Sigmoid colon (tissue), 6 donors: ENCODE measurements at regions not wholly inside any gene's neighbourhood (a gene's known extent, or its start where the extent isn't known, plus 50 kb on each side); places are given as distances from the start of the nearest gene placed in this dataset.

Experiments
- DNase-seq: peaks from one replicate; pipeline ENCODE4 v3.0.0-alpha.2; 2019
- H3K27ac ChIP-seq, 4 donors: fragments of 200-600 bp; sonication (generic); one replicate each; pipeline ENCODE4 v1.5.1; 2016 to 2019; ENCODE audit warnings: mild to moderate bottlenecking in 1 of 4
- H3K27me3 ChIP-seq, 3 donors: fragments of 200-600 bp; sonication (generic); one replicate each; pipeline ENCODE4 v1.5.1; 2019; ENCODE audit warnings: mild to moderate bottlenecking in 1 of 3
- H3K36me3 ChIP-seq, 4 donors: fragments of 200-600 bp; sonication (generic); one replicate each; pipeline ENCODE4 v1.5.1; 2016 to 2019
- H3K4me1 ChIP-seq, 4 donors: fragments of 200-600 bp; sonication (generic); one replicate each; pipeline ENCODE4 v1.5.1; 2017 to 2019
- H3K4me3 ChIP-seq, 4 donors: fragments of 200-600 bp; sonication (generic); one replicate each; pipeline ENCODE4 v1.5.1; 2017 to 2019; ENCODE audit warnings: mild to moderate bottlenecking in 2 of 4, moderate library complexity in 1 of 4
- H3K9me3 ChIP-seq, 4 donors: fragments of 200-600 bp in 3 of 4; sonication (generic) in 3 of 4; one replicate each; pipeline versions ENCODE4 v1.5.1 to v1.6.1; 2013 to 2019
- CTCF ChIP-seq, 4 experiments: fragments of 450-650 bp in 3 of 4; fragments of 200-600 bp in 1 of 4; IDR thresholded peaks; one replicate each; pipeline ENCODE4 v1.5.1; 2016 to 2019; ENCODE audit warnings: antibody characterized with exemption in 4 of 4, mild to moderate bottlenecking in 3 of 4, moderate library complexity in 2 of 4
- EP300 ChIP-seq, 4 donors: sonication (generic); formaldehyde crosslinking; IDR thresholded peaks; one replicate each; pipeline ENCODE4 v1.6.1; 2017; ENCODE audit warnings: antibody characterized with exemption in 4 of 4
- POLR2A ChIP-seq, 2 donors: fragments of 450-650 bp; IDR thresholded peaks; one replicate each; pipeline ENCODE4 v1.6.1; 2016; ENCODE audit warnings: antibody characterized with exemption in 2 of 2, mild to moderate bottlenecking in 2 of 2, moderate library complexity in 2 of 2
- POLR2AphosphoS5 ChIP-seq, 4 donors: sonication (generic); formaldehyde crosslinking; IDR thresholded peaks; one replicate each; pipeline ENCODE4 v1.6.1; 2017; ENCODE audit warnings: antibody characterized with exemption in 4 of 4
- WGBS, 2 donors: extraction: QIAGEN DNeasy Blood & Tissue Kit; methylation state at CpG; one replicate each; pipeline ENCODE4 v1.1.7; 2013; 5-methylcytosine and 5-hydroxymethylcytosine counted together
- intact Hi-C: fragments of 100-400 bp; cut with DNase I; formaldehyde crosslinking; loops from one replicate; pipeline ENCODE4 v1.15.1; 2023
- donor health status: healthy with polysubstance abuse.
- donor health status: healthy.

GRCh38 chr4:140316799-140317198, 56.6 kb upstream of the SCOC start:
- peaks cover 0 to 12% (median 4%) of the 10 kb centered on the region in 4 donors for H3K4me1 ChIP-seq
- intact Hi-C loops: no loop called here
- no peak overlapping the region for H3K27ac ChIP-seq
- H3K4me3 ChIP-seq: no peak overlapping the region
- no peaks in the 10 kb centered on the region for H3K36me3 ChIP-seq
- no peak for TF ChIP-seq EP300 (IDR thresholded peaks at IDR 0.05)
- TF ChIP-seq CTCF (IDR thresholded peaks at IDR 0.05): no peak
- no peak for TF ChIP-seq POLR2AphosphoS5 (IDR thresholded peaks at IDR 0.05)
- TF ChIP-seq POLR2A (IDR thresholded peaks at IDR 0.05): no peak
- H3K9me3 ChIP-seq: no peaks in the 10 kb centered on the region
- 95 to 97% methylated on average over 5 of the region's 5 CpGs for WGBS, 2 donors
- H3K27me3 ChIP-seq: no peaks in the 10 kb centered on the region
- no peak for DNase-seq

GRCh38 chr4:140315970-140316369, 57.5 kb upstream of the SCOC start:
- Histone ChIP-seq H3K9me3 (no peaks in the 10 kb centered on the region), H3K4me1 (peaks cover 0 to 12% (median 4%) of the 10 kb centered on the region in 4 donors), H3K27ac (peak overlapping the region in 2 of 4 donors; percentile 8 to 52), H3K4me3 (no peak overlapping the region), H3K27me3 (no peaks in the 10 kb centered on the region), H3K36me3 (no peaks in the 10 kb centered on the region)
- TF ChIP-seq CTCF (IDR thresholded peaks at IDR 0.05) (no peak), EP300 (IDR thresholded peaks at IDR 0.05) (no peak), POLR2AphosphoS5 (IDR thresholded peaks at IDR 0.05) (no peak), POLR2A (IDR thresholded peaks at IDR 0.05) (no peak)
- no peak for DNase-seq
- intact Hi-C loops: no loop called here
- 72 to 84% methylated on average over 2 of the region's 2 CpGs for WGBS, 2 donors

DNA sequence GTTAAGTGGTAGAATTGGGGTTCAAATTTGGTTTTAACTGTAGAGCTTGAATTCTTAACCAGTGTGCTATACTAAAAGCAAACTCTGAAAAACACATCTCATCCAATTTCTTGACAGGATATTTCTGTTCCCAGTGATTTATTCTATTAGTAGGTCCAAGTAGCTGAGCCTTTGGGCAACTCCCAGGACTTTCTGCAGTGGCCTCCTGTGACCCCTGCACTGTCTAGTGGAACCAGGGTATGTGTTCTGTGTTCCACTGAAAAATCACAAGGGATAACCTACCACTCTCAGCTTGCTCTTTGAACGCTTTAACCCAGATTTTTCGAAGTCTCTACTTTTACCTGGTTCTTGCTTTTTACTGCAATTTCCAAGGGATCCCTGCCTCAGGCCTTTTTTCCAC, 58.0 kb upstream of the SCOC start:
- H3K27ac ChIP-seq: peak overlapping the region in 2 of 4 donors; percentile 8 to 52
- no peak overlapping the region for H3K4me3 ChIP-seq
- WGBS, 2 donors: 89 to 93% methylated on average over 2 of the region's 2 CpGs
- H3K36me3 ChIP-seq: no peaks in the 10 kb centered on the region
- H3K4me1 ChIP-seq: peaks cover 0 to 12% (median 4%) of the 10 kb centered on the region in 4 donors
- no peaks in the 10 kb centered on the region for H3K27me3 ChIP-seq
- no peaks in the 10 kb centered on the region for H3K9me3 ChIP-seq
- DNase-seq: no peak
- no peak for TF ChIP-seq POLR2A (IDR thresholded peaks at IDR 0.05)
- TF ChIP-seq POLR2AphosphoS5 (IDR thresholded peaks at IDR 0.05): no peak
- TF ChIP-seq CTCF (IDR thresholded peaks at IDR 0.05): no peak
- no peak for TF ChIP-seq EP300 (IDR thresholded peaks at IDR 0.05)
- intact Hi-C loops: no loop called here

DNA sequence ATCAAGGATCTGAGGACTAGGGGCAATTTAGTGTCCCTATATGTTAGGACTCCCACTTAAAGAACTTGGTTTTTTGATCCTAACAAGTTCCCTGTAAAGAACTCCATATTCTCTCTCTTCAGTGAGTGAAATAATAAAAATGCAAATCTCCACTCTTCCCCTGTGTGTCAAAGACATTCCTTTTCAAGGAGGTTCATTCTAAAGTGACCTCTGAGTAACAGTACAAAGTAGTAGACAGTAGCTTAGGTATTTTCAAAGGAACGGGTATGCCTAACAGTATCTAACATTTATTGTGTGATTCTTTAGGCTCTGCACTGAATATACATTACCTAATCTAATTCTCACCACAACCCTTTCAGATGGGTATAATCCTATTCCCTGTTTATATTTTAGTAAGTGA, 58.4 kb upstream of the SCOC start:
- H3K4me1 ChIP-seq: peaks cover 0 to 12% (median 4%) of the 10 kb centered on the region in 4 donors
- no peaks in the 10 kb centered on the region for H3K36me3 ChIP-seq
- 85 to 87% methylated on average over 1 of the region's 1 CpG for WGBS, 2 donors
- TF ChIP-seq POLR2A (IDR thresholded peaks at IDR 0.05): no peak
- TF ChIP-seq EP300 (IDR thresholded peaks at IDR 0.05): no peak
- TF ChIP-seq POLR2AphosphoS5 (IDR thresholded peaks at IDR 0.05): no peak
- H3K27ac ChIP-seq: peak overlapping the region in 1 of 4 donors; percentile 52
- DNase-seq: no peak
- H3K4me3 ChIP-seq: no peak overlapping the region
- intact Hi-C loops: no loop called here
- H3K27me3 ChIP-seq: no peaks in the 10 kb centered on the region
- no peaks in the 10 kb centered on the region for H3K9me3 ChIP-seq

DNA sequence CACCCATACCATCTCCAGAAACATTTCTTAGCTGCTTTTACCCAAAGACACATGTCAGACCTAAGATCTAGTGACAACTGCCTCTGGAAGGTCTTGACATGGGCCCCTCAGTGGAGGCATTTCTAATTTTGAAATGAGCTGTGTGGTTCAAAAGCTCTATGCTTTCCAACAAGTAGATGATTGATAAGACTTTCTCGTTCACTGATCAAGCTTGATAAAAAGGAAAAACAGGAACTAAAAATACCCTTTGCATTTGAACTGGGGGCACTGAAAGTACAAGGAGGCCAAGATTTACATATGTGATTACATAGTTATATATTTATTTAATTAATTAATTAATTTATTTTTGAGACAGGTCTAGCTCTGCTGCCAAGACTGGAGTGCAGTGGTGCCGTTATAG, 61.3 kb upstream of the SCOC start:
- intact Hi-C loops: no loop called here
- no peaks in the 10 kb centered on the region for H3K27me3 ChIP-seq
- no peak overlapping the region for H3K27ac ChIP-seq
- H3K4me3 ChIP-seq: no peak overlapping the region
- H3K36me3 ChIP-seq: no peaks in the 10 kb centered on the region
- WGBS, 2 donors: 78 to 86% methylated on average over 2 of the region's 2 CpGs
- no peaks in the 10 kb centered on the region for H3K9me3 ChIP-seq
- peaks cover 0 to 27% (median 20%) of the 10 kb centered on the region in 4 donors for H3K4me1 ChIP-seq
- TF ChIP-seq CTCF (IDR thresholded peaks at IDR 0.05): no peak
- TF ChIP-seq POLR2AphosphoS5 (IDR thresholded peaks at IDR 0.05): no peak
- no peak for TF ChIP-seq EP300 (IDR thresholded peaks at IDR 0.05)
- TF ChIP-seq POLR2A (IDR thresholded peaks at IDR 0.05): no peak
- DNase-seq: no peak
